WTC11 (cell line): ENCODE measurements at regions not wholly inside any gene's neighbourhood (a gene's known extent, or its start where the extent isn't known, plus 50 kb on each side); places are given as distances from the start of the nearest gene placed in this dataset.

ENCODE experiments used
- ATAC-seq: fragments of 200-7000 bp; cut with Tn5 transposase; 2 replicates; pipeline ENCODE4 v1.10.0; 2021; ENCODE audit warnings: mild to moderate bottlenecking, moderate library complexity
- CTCF ChIA-PET: fragments of 300-600 bp; sonication (Branson Sonifier 250); formaldehyde crosslinking; loops from one replicate; lab custom pipeline; 2021; ENCODE audit warnings: antibody characterized with exemption; lab: Charles Lee
- POLR2A ChIA-PET: fragments of 350-600 bp; sonication (Branson Sonifier 250); formaldehyde crosslinking; loops from one replicate; lab custom pipeline; 2021; ENCODE audit warnings: antibody characterized with exemption; lab: Charles Lee
- DNase-seq: peaks from one replicate; pipeline ENCODE4 v3.0.0; 2021; ENCODE audit warnings: low spot score
- H3K27ac Mint-ChIP-seq: 2 replicates; pipeline ENCODE4 v1.8.0; 2021; ENCODE audit warnings: mixed read lengths
- H3K27me3 Mint-ChIP-seq: 2 replicates; pipeline ENCODE4 v1.8.0; 2021; ENCODE audit warnings: low read depth, mild to moderate bottlenecking, moderate library complexity, mixed read lengths
- H3K36me3 Mint-ChIP-seq: 2 replicates; pipeline ENCODE4 v1.8.0; 2021; ENCODE audit warnings: mixed read lengths
- H3K4me1 Mint-ChIP-seq: 2 replicates; pipeline ENCODE4 v1.8.0; 2022; ENCODE audit warnings: mixed read lengths
- H3K4me3 Mint-ChIP-seq: 2 replicates; pipeline ENCODE4 v1.8.0; 2021; ENCODE audit warnings: mild to moderate bottlenecking, moderate library complexity, mixed read lengths
- H3K9me3 Mint-ChIP-seq: 2 replicates; pipeline ENCODE4 v1.8.0; 2021; ENCODE audit warnings: mixed read lengths
- ATF1 ChIP-seq: sonication (generic); formaldehyde crosslinking; IDR thresholded peaks from 2 replicates; pipeline ENCODE4 v1.8.1; 2023; ENCODE audit warnings: mild to moderate bottlenecking, moderate library complexity, missing genetic modification reagents
- CREM ChIP-seq: sonication (generic); formaldehyde crosslinking; IDR thresholded peaks from 2 replicates; pipeline ENCODE4 v1.8.1; 2022; ENCODE audit warnings: mild to moderate bottlenecking, missing genetic modification reagents, moderate library complexity
- ESRRA ChIP-seq: sonication (generic); formaldehyde crosslinking; IDR thresholded peaks from 2 replicates; pipeline ENCODE4 v1.8.1; 2022; ENCODE audit warnings: mild to moderate bottlenecking, missing genetic modification reagents, borderline replicate concordance
- HMGA2 ChIP-seq: fragments of 250-450 bp; sonication (Bioruptor Pico); IDR thresholded peaks from 2 replicates; pipeline ENCODE4 v1.4.0; 2021; ENCODE audit warnings: mild to moderate bottlenecking, moderate library complexity
- JAZF1 ChIP-seq: fragments of 250-450 bp; sonication (Bioruptor Pico); IDR thresholded peaks from 2 replicates; pipeline ENCODE4 v1.9.0; 2021; ENCODE audit warnings: moderate library complexity, mild to moderate bottlenecking, inconsistent platforms
- KAT7 ChIP-seq: sonication (generic); formaldehyde crosslinking; IDR thresholded peaks from 2 replicates; pipeline ENCODE4 v1.8.1; 2023; ENCODE audit warnings: missing genetic modification reagents, mild to moderate bottlenecking, borderline replicate concordance
- MYBL2 ChIP-seq: sonication (generic); formaldehyde crosslinking; IDR thresholded peaks from 2 replicates; pipeline ENCODE4 v1.8.1; 2023; ENCODE audit warnings: mild to moderate bottlenecking, moderate library complexity, missing genetic modification reagents
- NFATC4 ChIP-seq: fragments of 250-450 bp; sonication (Bioruptor Pico); IDR thresholded peaks from 2 replicates; pipeline ENCODE4 v1.9.0; 2021; ENCODE audit warnings: mild to moderate bottlenecking
- TEAD1 ChIP-seq: sonication (generic); formaldehyde crosslinking; IDR thresholded peaks from 2 replicates; pipeline ENCODE4 v1.8.0; 2022; ENCODE audit warnings: mild to moderate bottlenecking, missing genetic modification reagents
- TEAD4 ChIP-seq: sonication (generic); formaldehyde crosslinking; IDR thresholded peaks from 2 replicates; pipeline ENCODE4 v1.8.0; 2022; ENCODE audit warnings: mild to moderate bottlenecking, missing genetic modification reagents
- ZNF121 ChIP-seq: sonication (generic); formaldehyde crosslinking; IDR thresholded peaks from 2 replicates; pipeline ENCODE4 v1.8.0; 2023; ENCODE audit warnings: missing genetic modification reagents
- ZNF263 ChIP-seq: sonication (generic); formaldehyde crosslinking; IDR thresholded peaks from 2 replicates; pipeline ENCODE4 v1.8.1; 2022; ENCODE audit warnings: low read depth, mild to moderate bottlenecking, moderate library complexity, missing genetic modification reagents
- TF ChIP-seq, protein P1 (sequence below): fragments of 250-450 bp; sonication (Bioruptor Pico); IDR thresholded peaks from 2 replicates; pipeline ENCODE4 v1.9.0; 2021; ENCODE audit warnings: moderate library complexity, mild to moderate bottlenecking, inconsistent platforms, borderline replicate concordance
- TF ChIP-seq, protein P2 (sequence below): sonication (generic); formaldehyde crosslinking; conservative IDR thresholded peaks from 2 replicates; pipeline ENCODE4 v1.8.1; 2023; ENCODE audit warnings: mild to moderate bottlenecking, low read depth, missing genetic modification reagents, moderate library complexity
- TF ChIP-seq, protein P3 (sequence below): sonication (generic); formaldehyde crosslinking; IDR thresholded peaks from 2 replicates; pipeline ENCODE4 v1.8.1; 2023; ENCODE audit warnings: mild to moderate bottlenecking, missing genetic modification reagents
- TF ChIP-seq, protein P4 (sequence below): sonication (generic); formaldehyde crosslinking; IDR thresholded peaks from 2 replicates; pipeline ENCODE4 v1.8.1; 2022; ENCODE audit warnings: missing genetic modification reagents, borderline replicate concordance
- TF ChIP-seq, protein P5 (sequence below): sonication (generic); formaldehyde crosslinking; IDR thresholded peaks from 2 replicates; pipeline ENCODE4 v1.8.0; 2023; ENCODE audit warnings: missing genetic modification reagents, mild to moderate bottlenecking, borderline replicate concordance

DNA sequence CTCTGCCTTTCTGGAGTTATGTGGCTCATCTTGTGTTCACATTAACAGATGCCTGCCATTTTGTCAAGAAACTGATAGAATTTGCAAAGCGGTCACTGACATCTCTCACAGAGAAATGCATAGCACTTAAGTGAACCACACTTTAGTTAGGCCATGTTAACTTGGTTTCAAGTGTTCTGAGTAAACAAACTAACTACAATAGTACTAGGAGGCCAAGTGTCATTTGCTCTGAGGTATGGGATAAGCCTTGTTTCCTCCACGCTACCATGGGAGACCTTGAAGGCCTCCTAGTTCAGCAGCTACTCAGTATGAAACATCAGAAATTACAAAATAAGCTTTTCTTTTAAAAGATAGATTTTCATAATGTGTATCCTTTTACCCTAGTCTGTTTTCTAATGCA lies 143.5 kb upstream of the MARCKS start:
- Mint-ChIP-seq H3K36me3 (no peaks in the 10 kb centered on the region), H3K4me3 (no peak overlapping the region), H3K4me1 (no peaks in the 10 kb centered on the region), H3K9me3 (0 out of 2 replicates have a peak, but pooled peaks cover 3% of the 10 kb centered on the region), H3K27ac (no peak overlapping the region), H3K27me3 (no peaks in the 10 kb centered on the region)
- TF ChIP-seq MYBL2 (CRISPR knock-in tag), result no peak
- no peak for TF ChIP-seq ZNF263 (CRISPR knock-in tag)
- TF ChIP-seq ZNF121 (CRISPR knock-in tag), result no peak
- no peak for TF ChIP-seq KAT7
- TF ChIP-seq JAZF1, result no peak
- no peak for TF ChIP-seq TEAD1 (CRISPR knock-in tag)
- TF ChIP-seq, protein P1, sequence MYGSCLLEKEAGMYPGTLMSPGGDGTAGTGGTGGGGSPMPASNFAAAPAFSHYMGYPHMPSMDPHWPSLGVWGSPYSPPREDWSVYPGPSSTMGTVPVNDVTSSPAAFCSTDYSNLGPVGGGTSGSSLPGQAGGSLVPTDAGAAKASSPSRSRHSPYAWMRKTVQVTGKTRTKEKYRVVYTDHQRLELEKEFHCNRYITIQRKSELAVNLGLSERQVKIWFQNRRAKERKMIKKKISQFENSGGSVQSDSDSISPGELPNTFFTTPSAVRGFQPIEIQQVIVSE (CRISPR knock-in tag), result no peak
- TF ChIP-seq ESRRA (CRISPR knock-in tag), result no peak
- no peak for TF ChIP-seq ATF1 (CRISPR knock-in tag)
- TF ChIP-seq, protein P2, sequence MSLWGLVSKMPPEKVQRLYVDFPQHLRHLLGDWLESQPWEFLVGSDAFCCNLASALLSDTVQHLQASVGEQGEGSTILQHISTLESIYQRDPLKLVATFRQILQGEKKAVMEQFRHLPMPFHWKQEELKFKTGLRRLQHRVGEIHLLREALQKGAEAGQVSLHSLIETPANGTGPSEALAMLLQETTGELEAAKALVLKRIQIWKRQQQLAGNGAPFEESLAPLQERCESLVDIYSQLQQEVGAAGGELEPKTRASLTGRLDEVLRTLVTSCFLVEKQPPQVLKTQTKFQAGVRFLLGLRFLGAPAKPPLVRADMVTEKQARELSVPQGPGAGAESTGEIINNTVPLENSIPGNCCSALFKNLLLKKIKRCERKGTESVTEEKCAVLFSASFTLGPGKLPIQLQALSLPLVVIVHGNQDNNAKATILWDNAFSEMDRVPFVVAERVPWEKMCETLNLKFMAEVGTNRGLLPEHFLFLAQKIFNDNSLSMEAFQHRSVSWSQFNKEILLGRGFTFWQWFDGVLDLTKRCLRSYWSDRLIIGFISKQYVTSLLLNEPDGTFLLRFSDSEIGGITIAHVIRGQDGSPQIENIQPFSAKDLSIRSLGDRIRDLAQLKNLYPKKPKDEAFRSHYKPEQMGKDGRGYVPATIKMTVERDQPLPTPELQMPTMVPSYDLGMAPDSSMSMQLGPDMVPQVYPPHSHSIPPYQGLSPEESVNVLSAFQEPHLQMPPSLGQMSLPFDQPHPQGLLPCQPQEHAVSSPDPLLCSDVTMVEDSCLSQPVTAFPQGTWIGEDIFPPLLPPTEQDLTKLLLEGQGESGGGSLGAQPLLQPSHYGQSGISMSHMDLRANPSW (CRISPR knock-in tag), result no peak
- TF ChIP-seq, protein P3, sequence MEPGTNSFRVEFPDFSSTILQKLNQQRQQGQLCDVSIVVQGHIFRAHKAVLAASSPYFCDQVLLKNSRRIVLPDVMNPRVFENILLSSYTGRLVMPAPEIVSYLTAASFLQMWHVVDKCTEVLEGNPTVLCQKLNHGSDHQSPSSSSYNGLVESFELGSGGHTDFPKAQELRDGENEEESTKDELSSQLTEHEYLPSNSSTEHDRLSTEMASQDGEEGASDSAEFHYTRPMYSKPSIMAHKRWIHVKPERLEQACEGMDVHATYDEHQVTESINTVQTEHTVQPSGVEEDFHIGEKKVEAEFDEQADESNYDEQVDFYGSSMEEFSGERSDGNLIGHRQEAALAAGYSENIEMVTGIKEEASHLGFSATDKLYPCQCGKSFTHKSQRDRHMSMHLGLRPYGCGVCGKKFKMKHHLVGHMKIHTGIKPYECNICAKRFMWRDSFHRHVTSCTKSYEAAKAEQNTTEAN (CRISPR knock-in tag), result no peak
- TF ChIP-seq, protein P4, sequence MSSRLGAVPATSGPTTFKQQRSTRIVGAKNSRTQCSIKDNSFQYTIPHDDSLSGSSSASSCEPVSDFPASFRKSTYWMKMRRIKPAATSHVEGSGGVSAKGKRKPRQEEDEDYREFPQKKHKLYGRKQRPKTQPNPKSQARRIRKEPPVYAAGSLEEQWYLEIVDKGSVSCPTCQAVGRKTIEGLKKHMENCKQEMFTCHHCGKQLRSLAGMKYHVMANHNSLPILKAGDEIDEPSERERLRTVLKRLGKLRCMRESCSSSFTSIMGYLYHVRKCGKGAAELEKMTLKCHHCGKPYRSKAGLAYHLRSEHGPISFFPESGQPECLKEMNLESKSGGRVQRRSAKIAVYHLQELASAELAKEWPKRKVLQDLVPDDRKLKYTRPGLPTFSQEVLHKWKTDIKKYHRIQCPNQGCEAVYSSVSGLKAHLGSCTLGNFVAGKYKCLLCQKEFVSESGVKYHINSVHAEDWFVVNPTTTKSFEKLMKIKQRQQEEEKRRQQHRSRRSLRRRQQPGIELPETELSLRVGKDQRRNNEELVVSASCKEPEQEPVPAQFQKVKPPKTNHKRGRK (CRISPR knock-in tag), result no peak
- no peak for TF ChIP-seq NFATC4
- TF ChIP-seq, protein P5, sequence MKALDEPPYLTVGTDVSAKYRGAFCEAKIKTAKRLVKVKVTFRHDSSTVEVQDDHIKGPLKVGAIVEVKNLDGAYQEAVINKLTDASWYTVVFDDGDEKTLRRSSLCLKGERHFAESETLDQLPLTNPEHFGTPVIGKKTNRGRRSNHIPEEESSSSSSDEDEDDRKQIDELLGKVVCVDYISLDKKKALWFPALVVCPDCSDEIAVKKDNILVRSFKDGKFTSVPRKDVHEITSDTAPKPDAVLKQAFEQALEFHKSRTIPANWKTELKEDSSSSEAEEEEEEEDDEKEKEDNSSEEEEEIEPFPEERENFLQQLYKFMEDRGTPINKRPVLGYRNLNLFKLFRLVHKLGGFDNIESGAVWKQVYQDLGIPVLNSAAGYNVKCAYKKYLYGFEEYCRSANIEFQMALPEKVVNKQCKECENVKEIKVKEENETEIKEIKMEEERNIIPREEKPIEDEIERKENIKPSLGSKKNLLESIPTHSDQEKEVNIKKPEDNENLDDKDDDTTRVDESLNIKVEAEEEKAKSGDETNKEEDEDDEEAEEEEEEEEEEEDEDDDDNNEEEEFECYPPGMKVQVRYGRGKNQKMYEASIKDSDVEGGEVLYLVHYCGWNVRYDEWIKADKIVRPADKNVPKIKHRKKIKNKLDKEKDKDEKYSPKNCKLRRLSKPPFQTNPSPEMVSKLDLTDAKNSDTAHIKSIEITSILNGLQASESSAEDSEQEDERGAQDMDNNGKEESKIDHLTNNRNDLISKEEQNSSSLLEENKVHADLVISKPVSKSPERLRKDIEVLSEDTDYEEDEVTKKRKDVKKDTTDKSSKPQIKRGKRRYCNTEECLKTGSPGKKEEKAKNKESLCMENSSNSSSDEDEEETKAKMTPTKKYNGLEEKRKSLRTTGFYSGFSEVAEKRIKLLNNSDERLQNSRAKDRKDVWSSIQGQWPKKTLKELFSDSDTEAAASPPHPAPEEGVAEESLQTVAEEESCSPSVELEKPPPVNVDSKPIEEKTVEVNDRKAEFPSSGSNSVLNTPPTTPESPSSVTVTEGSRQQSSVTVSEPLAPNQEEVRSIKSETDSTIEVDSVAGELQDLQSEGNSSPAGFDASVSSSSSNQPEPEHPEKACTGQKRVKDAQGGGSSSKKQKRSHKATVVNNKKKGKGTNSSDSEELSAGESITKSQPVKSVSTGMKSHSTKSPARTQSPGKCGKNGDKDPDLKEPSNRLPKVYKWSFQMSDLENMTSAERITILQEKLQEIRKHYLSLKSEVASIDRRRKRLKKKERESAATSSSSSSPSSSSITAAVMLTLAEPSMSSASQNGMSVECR (CRISPR knock-in tag), result no peak
- no peak for TF ChIP-seq TEAD4 (CRISPR knock-in tag)
- TF ChIP-seq HMGA2 (CRISPR knock-in tag), result no peak
- TF ChIP-seq CREM (CRISPR knock-in tag), result no peak
- ChIA-PET CTCF (interaction anchor here (1.7 kb wide), 1 partner anchor 145 kb away, joined by 4 read pairs; no protein-coding TSS in a partner anchor), POLR2A (no interaction called here)
- no peak for ATAC-seq
- DNase-seq, result no peak
